HG03442 (cell line): ENCODE measurements at regions not wholly inside any gene's neighbourhood (a gene's known extent, or its start where the extent isn't known, plus 50 kb on each side); places are given as distances from the start of the nearest gene placed in this dataset.

Experiments
- ATAC-seq: cut with Tn5 transposase; IDR thresholded peaks from one replicate; pipeline ENCODE4 v1.9.1; 2021; ENCODE audit warnings: mild to moderate bottlenecking, moderate library complexity; ENCODE audit not compliant: unreplicated experiment

DNA sequence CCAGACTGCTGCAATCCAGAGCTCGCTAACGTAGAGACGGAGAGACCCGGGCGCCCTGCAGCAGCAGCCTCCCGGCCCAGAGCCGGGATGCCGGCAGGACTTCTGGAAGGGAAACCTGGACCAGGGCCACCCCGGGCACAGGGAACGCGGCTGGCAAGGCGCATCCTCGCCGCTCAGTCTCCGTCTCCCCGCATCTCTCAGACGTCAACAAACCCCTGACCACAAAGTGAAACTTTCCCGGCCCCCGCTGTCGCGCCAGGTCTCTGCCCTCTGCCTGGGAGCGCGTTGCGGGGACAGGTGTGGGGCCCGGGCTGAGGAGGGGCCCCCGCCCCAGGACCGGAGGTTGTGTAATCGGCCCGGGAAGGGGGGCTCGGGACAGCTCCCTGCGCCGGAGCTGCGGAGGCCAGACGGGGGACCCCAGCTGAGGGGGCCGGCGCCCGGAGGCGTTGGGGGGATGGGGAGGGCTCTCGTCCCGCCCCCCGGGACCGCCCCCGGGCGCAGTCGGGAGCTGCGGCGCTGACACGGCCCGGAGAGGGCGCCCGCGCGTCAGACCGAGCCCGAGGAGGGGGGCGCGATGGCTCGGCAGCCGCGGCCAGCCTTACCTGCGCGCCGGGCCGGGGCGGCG is 116.6 kb upstream of the HIVEP3 start:
- peak; percentile 64 for ATAC-seq

GRCh38 chr1:42034426-42034825 is 115.7 kb upstream of the HIVEP3 start:
- no peak for ATAC-seq

DNA sequence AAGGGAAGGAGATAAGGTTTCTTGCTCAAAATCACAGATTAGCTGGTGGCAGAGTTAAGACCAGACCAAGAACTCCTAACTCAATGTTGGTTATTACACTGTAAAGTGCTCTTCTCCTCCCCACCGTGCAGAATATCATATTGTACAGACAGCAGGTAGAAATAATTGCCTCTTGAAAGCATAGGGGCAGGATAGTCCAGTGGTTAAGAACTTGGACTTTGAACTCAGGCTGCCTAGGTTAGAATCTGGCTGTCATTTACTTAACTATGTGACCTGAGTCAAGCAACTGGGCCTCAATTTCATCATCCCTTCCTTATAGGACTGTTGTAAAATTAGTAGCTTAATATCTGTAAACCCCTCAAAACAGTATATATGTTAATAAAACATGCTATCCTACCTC is 114.9 kb upstream of the HIVEP3 start:
- no peak for ATAC-seq

GRCh38 chr1:42017730-42018129 is 99.0 kb upstream of the HIVEP3 start:
- no peak for ATAC-seq

DNA sequence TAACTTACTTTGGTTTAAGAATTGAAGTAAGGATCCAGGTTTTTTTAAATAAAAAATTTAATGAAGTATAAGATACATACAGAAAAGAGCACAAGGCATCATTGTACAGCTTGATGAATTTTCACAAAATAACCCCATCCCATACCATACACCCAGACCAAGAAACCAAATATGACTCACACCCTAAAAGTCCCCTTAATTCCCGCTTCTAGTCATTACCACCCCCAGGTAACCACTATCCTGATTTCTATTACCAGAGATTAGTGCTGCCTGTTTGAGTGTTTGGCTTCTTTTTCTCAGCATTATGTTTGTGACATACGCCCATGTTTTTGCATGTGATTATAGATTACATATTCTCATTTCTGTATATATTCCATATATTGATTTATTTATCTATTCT is 98.5 kb upstream of the HIVEP3 start:
- ATAC-seq, result peak; percentile 74

GRCh38 chr1:42014823-42015222 is 96.1 kb upstream of the HIVEP3 start:
- ATAC-seq, result no peak

DNA sequence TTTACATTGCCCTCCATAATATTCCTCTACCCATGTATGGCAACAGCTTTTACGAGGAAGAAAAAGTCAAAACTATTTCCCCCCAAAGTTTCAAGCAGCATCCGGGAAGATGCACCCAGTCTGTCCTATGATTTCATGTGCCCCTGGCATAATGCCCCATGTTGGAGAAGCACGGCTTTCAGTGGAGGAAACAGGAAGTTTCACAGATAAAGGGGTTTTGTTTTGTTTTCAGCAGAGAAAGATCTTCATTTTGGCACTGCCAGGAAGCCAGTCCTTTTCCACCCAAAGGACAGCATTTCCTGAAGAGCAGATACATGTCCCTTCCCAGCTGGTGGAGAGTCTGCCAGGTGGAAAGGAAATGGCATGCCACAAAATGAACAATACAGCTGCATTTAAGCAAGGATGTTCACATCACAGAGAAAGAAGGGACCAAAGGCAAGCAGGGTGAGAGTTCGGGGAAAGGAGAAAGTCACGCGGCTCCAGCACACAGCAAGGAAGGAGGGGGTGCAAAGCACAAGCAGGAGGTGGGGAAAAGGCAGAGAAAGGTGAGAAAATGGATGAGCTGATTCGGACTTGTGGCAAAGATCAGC is 95.3 kb upstream of the HIVEP3 start:
- no peak for ATAC-seq

DNA sequence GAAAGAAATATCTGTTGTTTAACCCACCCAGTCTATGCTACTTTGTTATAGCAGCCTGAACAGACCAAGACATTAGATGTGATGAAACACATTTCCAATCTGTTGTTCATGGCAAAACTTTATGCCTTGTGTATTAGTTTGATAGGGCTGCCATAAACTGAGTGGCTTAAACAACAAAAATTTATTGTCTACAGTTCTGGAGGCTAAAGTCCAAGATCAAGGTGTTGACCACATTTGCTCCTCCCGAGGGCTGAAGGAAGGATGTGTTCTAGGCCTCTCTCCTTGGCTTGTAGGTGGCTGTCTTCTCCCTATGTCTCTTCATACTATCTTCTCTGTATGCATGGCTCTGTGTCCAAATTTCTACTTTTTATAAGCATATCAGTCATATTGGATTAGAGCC is 94.1 kb upstream of the HIVEP3 start:
- no peak for ATAC-seq

- no peak for ATAC-seq
Measured at GRCh38 chr1:42010381-42010780, 91.7 kb upstream of the HIVEP3 start.

- no peak for ATAC-seq
Measured at GRCh38 chr1:42008264-42008663, 89.5 kb upstream of the HIVEP3 start.

DNA sequence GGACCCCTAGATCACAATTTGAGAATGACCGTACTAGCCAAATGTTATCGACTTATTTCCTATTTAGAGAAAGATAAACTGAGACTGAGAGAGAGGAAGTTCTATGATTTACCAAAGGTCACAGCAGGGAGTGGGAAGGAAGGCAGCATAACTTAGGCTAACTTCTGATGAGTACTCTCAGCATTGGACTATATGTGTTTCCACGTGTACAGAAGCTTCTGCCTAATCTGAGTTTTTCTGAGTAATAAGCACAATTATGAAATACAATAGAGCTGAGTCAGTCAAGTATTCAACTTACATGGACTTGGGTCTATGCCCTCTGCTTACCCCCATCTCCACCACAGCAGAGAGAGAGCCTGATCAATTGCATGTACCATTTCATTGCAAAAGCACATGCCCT is 88.1 kb upstream of the HIVEP3 start:
- ATAC-seq, result no peak

GRCh38 chr1:42006093-42006492 is 87.4 kb upstream of the HIVEP3 start:
- no peak for ATAC-seq

GRCh38 chr1:42005530-42005929 is 86.8 kb upstream of the HIVEP3 start:
- ATAC-seq, result no peak

- no peak for ATAC-seq
Measured at GRCh38 chr1:42004860-42005259, 86.1 kb upstream of the HIVEP3 start.

DNA sequence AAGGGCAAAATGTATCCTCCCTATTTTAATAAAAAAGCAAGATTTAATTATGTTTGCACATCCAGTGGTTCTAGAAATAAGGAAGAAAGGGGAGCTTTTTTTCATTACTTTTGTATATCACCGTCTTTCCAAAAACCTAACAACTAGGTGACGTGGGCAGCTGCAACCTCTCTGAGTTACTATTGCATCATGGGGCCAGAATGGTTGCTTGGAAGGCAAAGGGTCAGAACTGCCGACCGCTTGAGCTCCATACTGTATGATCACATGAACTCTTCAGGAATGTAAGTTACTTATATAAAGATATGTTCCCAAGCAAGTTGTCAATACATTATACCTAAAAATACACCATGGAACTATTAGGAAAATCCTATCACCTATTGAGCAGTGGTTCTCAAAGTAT is 85.6 kb upstream of the HIVEP3 start:
- ATAC-seq, result no peak

DNA sequence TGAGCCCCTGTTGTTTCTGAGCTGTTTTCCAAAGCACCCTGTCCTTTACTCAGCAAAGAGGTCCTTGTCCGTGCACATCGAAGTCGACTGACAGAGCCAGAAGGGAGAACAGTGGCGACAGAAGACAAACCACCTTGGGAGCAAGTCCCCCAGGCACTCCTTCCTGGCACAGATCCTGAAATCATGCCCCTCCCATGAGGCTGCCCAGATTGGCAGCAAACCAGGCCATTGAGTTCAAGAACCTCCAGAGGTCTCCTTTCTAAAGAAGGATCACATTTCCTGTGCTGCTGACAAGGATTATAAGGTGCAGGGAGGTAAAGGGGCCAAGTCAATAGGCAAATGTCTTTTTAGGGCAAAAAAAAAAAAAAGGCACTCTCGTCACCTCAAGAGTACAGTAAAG is 84.7 kb upstream of the HIVEP3 start:
- ATAC-seq, result no peak

DNA sequence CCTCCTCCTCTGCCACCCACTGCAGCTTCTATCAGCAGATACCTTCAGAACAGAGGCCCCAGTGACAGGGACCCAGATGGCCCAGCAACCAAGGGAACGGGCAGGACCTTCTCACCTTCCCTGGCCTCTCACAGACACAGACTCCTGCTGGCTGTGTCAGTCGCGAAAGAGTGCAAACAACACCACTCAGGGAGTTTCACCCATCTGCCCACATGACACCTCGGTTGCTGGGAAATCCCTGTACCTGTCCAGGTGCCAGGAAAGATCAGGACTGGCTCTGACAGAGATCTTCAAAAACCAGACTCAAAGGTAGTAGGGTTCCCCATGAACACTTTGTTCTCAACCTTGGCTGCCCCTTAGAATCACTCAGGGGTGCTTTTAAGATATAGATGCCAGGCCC is 83.5 kb upstream of the HIVEP3 start:
- no peak for ATAC-seq

- no peak for ATAC-seq
Measured at GRCh38 chr1:42000766-42001165, 82.0 kb upstream of the HIVEP3 start.

DNA sequence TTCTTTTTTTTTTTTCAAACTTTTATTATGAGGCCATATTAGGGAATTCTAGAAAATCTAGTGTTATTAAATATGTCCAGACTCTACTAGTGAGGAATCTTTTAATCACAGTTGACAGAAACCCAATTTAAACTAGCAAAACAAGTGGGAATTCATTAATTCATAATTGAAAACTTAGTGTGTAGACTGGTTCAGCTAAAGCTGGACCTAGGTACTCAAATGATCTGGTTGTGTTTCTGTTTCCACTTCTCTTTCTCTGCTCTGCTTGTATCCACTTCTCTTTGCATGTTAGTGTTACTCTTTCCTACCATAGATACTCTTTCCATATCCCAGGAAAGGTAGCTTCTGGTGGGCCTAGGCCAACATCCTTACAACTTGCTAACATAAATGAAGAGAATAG is 81.2 kb upstream of the HIVEP3 start:
- no peak for ATAC-seq

DNA sequence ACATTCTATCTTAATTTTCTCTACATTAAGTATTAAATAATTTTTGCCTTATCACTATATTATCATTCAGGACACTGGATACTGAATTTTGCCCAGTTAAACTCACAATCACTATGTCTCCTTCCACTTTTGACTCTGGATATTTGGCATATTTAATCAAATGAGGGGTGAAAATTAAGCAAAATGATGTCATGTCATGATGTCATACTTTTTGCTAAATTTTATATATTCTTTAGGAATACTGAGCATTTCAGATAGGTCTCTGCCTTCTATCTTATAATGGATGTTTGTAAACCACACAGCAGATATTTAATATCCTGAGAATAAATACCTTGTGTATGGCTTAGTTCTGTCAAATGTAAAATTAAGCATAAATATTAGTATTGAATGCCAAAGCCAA is 79.5 kb upstream of the HIVEP3 start:
- no peak for ATAC-seq

GRCh38 chr1:41997153-41997552 is 78.4 kb upstream of the HIVEP3 start:
- ATAC-seq, result no peak

- no peak for ATAC-seq
Measured at GRCh38 chr1:41995441-41996130, 76.9 kb upstream of the HIVEP3 start.
